HTR-8/SVneo (cell line): ENCODE measurements at regions not wholly inside any gene's neighbourhood (a gene's known extent, or its start where the extent isn't known, plus 50 kb on each side); places are given as distances from the start of the nearest gene placed in this dataset.

Experiments used
- DNase-seq: peaks from one replicate; pipeline ENCODE4 v3.0.0; 2011; ENCODE audit warnings: low spot score, mixed read lengths; ENCODE audit not compliant: insufficient read length
- FAIRE-seq: peaks from 2 replicates; lab custom pipeline; 2011; peaks lifted over from hg19 to GRCh38; lab: Jason Lieb, UNC

DNA sequence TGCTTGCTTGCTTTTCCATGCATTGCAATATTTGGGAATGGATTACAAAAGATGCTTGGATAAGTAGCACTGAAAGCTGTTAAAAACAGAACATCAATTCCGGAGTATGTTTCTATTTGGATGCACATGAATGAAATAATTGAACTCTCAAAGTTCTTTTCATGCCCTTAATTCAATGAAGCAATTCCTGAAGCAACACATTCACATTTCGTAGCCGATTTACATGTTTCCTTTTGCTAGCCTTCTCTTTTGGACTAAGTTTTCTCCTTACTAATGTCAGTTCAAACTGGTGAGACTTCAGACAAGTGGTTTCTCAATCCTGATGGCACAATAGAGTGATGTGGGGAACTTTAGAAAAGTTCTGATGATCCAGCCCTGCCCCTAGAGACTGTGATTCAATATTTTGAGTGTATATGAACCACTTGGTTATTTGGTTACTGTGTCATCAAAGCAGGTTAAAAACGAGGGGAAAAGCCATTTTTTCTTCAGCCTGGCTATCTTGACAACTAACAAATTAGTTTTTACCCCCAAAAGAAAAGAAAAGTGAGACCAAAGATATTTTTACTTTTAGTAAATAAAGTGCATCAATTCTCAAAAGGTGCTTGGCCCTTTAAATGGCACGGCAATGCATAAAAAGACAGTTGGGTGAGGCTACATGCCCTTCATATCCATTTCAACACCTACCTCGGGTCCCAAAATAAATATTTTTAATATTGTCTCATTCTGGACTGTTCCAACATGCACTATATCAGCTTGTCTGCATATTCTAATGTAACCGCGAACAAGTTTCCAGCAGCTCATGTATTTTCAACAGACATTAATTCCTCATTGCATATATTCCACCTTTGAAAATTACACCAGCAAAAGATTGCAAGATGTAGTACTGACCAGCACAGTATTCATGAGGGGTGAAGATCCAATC lies 90.1 kb upstream of the RPL34 start:
- DNase-seq (no peak), FAIRE-seq (no peak)

DNA sequence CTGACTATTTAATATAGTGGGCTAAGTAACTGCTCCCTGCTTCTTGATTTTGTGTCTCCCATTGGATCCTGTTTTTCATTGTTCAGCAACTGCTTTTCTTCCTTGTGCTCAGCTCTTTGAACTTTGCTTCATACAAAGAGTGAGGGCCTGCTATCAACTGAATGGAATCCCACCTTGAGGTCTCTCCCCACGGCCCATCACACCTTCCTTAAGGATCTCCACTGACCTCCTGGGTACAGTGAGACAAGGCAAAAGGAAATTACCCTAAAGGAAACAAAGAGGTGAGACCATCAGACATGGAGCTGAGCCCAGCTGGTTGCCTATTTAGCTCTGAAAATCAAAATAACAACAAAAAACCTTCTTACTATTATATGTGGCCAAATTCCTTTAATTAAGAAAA lies 91.3 kb upstream of the RPL34 start:
- no peak for DNase-seq
- FAIRE-seq: no peak

- FAIRE-seq (no peak), DNase-seq (no peak)
Observed at GRCh38 chr4:108527723-108528122, 92.7 kb upstream of the RPL34 start.

DNA sequence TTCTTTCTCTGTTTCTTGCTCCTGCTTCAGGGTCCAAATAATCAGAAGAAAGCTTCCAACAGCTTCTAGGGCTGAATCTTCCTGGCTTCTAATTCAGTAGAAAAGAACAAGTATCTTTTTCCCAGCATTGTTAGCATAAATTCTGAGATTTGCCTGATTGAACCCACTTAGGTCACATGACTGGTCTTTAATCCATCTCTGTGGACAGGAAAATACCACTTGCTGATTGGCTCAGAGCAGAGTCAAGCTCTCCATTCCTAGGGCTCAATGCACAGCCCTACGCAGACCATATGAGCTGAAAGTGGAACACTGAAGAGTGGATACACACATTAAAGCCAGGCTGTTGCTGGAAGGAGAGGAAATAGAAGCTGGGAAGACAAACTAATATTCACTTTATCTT lies 99.6 kb upstream of the RPL34 start:
- DNase-seq: no peak
- FAIRE-seq: no peak

DNA sequence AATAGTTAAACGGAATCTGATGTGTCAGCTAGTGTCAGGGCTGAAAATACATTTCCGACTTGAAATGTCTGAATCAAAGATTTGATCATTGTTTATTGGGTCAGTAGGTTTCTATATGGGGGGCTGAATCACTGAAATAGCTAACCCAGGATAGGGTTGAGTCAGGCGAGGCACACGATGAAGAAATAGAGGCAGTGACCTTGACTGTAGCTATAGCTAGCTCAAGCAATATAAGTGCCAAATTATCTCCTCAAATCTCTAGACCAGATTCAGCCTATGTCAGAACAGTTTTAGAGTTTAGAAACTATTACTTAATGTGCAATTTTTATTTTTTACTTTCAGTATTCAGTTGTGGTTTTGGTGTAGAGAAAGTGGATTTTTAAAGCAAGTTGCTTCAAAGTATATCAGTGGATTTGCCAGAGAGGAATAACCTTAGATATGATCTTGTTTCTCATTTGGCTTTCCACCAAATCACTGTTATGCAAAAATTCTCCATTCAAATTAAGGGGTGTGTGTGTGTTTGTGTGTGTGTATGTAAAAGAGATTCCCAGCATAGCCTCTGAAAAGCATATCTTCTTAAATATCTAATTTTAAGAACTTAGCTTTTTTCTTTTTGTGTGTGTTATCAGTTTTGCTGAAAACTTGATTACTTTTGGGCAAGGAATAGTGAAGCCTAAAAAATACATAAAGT lies 100.3 kb upstream of the RPL34 start:
- DNase-seq (no peak), FAIRE-seq (no peak)

DNA sequence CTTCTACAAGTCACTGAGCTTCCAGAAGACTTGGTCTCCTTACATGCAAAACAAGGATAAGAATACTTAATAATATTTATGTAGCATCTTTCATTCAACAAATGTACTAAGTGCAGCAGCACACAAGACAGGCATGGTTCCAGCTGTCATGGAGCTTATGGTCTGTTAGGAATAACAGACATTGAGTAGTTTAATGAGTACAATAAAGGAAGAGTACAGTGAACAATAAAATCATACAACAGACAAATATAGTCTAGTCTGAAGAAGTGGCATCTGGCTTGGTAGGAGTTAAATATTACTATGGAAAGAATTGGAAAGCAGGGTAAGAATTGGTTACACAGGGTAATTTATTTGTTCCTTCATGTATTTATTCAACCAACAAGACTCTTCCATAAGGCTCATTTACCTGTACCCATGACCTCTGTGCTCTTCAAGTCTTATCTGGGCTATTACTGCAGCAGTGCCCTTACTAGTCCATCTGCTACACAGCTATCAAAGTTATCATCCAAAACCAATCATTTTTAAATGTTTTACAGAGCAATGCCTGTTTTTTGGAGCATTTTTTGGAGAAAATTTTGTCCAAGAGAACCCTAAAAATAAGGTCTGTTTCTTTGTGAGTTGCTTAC lies 101.1 kb upstream of the RPL34 start:
- FAIRE-seq: no peak

DNA sequence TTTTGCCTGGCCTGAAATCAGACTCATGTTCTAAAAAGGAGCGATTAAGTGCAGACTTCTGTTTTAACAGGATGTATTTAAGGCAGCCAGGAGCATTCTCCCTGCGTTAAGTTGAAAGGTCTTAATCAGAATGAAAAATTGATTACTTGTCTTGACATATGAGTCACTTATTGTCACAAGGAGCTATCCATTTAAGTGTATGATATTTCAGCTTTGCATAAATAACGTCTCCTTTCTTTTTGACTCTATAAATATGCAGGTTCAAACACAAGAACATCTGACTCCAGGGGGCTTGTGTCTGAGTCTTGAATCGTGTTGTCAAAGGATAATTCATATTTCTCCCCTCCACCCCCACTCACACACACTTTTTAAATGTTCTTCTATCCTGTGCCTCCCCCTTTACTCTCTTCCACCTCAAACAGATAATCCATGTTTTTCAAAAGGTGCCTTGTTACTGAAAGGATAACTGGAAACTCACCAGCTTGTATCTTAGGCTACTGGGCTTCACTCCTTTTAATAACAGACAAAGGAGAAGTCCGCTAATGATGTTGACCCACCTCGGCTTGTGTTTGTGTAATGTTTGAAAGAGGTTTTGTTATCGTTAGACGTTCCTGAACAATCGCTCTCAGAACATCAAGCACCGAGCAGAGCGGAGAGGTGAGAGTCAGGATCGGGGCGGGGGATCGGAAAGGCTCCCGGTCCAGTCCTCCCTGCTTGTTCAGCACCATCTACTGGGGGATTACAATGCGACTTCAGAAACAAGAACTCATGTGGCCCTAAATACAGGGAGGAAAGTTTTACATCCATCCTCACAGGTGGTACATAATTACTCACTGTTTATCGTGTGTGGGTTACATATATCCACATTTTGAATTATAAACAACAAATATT lies 107.5 kb upstream of the RPL34 start:
- DNase-seq (peak; percentile 9), FAIRE-seq (no peak)

More for the DNA sequence above, 101.1 kb upstream of the RPL34 start:
- no peak for DNase-seq

DNA sequence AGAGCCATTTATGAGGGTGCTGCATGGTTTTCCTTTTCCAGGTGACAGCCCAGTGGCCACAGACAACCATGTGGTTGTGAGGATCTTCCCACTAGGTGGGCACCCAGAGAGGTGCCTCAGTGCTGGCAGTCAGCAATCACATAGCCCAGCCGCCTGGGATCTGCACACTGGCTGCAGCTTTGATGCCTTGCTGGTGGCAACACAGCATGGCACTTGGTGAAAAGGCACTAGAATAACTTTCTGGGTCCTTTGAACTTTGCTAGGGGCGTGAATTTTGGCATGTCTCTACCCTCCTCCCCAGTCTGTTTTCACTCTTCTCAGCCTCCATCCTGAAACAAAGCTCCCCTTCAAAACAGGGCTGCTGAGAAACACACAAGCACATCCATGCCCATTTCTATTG lies 108.8 kb upstream of the RPL34 start:
- FAIRE-seq (no peak), DNase-seq (no peak)

- DNase-seq (no peak), FAIRE-seq (no peak)
Observed at GRCh38 chr4:108502356-108502755, 118.0 kb upstream of the RPL34 start.

DNA sequence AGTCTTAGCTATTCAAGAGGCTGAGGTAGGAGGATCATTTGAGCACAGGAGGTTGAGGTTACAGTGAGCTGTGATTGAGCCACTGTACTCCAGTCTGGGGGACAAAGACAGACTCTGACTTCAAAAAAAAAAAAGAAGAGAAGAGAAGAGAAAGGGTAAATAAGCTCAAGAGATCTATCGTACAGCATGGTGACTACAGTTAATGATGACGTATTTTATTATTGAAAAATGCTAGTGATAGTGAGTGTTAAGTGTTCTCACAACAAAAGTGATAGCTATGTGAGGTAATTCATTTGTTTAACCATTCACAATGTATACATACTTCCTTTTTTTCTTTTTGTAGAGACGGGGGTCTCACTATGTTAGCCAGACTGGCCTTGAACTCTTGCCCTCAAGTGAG lies 121.5 kb upstream of the RPL34 start:
- FAIRE-seq (no peak), DNase-seq (no peak)

DNA sequence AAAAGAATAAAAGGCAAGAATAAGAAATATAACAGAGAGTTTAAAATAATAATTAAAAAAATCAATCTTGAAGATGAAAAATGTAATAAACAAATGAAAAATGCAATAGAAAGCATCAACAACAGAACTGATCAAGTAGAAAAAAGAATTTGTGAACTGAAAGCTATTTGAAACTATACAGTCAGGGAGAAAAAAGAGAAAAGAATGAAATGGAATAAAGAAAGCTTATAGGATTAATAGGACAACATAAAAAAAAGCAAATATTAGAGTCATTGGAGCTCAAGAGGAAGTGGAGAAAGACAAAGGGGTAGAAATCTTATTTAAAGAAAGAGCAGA lies 126.8 kb upstream of the RPL34 start:
- FAIRE-seq (no peak), DNase-seq (no peak)

GRCh38 chr4:108492816-108493595 lies 127.4 kb upstream of the RPL34 start:
- FAIRE-seq (no peak), DNase-seq (no peak)

DNA sequence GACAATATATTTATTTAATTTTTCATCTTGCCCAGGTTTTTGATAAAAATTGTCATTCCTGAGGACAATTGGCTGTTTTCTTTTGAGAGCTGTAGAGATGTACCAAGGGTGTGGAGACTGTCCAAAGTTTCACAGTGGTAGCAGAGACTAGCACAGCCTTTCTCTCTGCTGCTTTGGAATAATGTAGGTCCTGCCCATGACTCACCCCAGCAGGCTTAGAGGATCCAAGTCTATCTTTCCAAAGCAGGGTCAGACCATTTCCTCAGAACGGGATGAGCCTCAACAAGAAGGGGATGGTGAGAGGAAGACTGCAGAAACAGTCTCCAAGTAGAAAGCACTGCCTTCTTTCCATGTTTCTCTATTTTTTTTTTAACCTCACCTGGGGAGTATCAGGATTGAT lies 131.5 kb upstream of the RPL34 start:
- DNase-seq (no peak), FAIRE-seq (no peak)

DNA sequence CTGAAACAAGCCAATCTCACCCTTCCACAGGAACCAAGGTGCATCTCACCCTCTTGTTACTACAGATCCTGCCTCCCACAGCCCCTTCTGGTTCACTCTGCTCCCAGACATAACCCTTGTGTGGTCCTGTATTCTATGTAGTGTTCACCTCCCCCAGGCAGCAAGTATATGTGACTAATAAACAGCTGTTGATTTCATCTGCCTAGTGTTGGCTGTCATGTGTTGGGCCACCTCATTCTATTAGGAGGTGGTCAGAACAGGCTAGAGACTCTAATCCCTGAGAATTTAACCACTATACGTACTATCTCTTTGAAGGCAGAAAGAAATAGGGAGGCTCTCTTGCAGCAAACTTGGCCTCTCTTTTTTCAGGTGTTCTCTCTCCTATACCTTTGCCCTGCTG lies 134.3 kb upstream of the RPL34 start:
- DNase-seq (no peak), FAIRE-seq (no peak)

GRCh38 chr4:108484187-108484586 lies 136.2 kb upstream of the RPL34 start:
- no peak for FAIRE-seq

DNA sequence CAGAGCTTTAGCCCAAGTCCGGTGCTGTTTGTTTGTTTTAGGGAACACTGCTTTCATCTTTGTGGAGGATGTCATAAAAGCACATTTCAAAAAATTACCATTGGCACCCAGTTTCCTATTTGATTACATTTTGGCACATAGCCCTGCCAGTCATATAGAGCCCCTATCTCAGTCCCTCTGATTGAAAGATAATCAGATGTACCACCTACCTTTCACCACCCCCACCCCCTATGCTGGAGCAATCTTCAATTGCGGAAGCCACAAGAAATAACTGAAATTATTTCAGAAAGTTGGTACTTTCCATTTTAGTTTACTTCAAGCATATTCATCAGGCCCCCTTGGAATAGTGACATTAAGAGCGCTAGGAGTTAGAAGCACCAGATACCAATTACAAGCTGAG lies 136.7 kb upstream of the RPL34 start:
- no peak for DNase-seq
- FAIRE-seq: no peak

More at GRCh38 chr4:108484187-108484586, 136.2 kb upstream of the RPL34 start:
- no peak for DNase-seq

- no peak for FAIRE-seq
- no peak for DNase-seq
Observed at GRCh38 chr4:108483079-108483478, 137.3 kb upstream of the RPL34 start.

GRCh38 chr4:108480881-108481280 lies 139.5 kb upstream of the RPL34 start:
- FAIRE-seq: no peak

DNA sequence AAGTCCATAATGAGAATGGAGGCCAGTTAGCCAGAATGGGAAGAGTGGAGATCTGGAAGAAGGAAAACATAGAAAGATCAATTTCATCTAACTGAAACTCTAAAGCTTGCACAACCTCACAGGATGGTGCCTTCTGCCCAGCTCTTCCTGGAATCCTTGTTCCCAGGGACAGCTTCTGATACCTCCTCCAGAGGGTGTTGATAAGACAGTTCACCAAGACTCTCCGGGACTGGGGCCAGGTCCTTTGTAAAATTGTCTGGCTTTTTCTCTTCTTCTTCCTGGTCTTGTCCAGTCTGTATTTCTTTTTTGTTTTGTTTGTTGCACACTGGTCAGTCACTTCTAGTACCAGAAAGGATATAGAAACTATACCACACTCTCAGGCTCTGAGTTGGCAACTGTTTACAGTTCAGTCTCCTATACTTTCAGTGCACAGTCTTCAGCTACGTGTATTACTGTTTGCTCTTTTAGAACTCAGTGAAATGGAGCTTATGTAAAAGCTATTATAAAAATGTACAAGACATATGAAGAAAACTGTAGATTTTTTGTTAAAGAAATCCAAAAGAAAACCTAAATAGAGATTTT lies 142.8 kb upstream of the RPL34 start:
- FAIRE-seq (no peak), DNase-seq (no peak)

More at GRCh38 chr4:108480881-108481280, 139.5 kb upstream of the RPL34 start:
- DNase-seq: no peak
